ENCODE measurements at regions not wholly inside any gene's neighbourhood (a gene's known extent, or its start where the extent isn't known, plus 50 kb on each side); places are given as distances from the start of the nearest gene placed in this dataset.

- no peaks in the 10 kb centered on the region for H3K9me3 ChIP-seq
- H3K4me3 ChIP-seq: no peak overlapping the region
- no peak overlapping the region for H3K9ac ChIP-seq (ENCODE audit: low read depth in 2 of 2, low read length in 2 of 2)
- intact Hi-C loops (cut with DNase I): no loop called here
- H3K27me3 ChIP-seq: no peaks in the 10 kb centered on the region
- H3K27ac ChIP-seq: no peak overlapping the region
- no peak for DNase-seq
- no peak for TF ChIP-seq CTCF (IDR thresholded peaks at IDR 0.05)
- H3K4me1 ChIP-seq: no peaks in the 10 kb centered on the region
- H3K36me3 ChIP-seq: no peaks in the 10 kb centered on the region
These were observed 161.0 kb downstream of the HERPUD2 start for GRCh38 chr7:35533902-35534301.

- intact Hi-C loops (cut with DNase I): no loop called here
- H3K9ac ChIP-seq (ENCODE audit: low read depth in 2 of 2, low read length in 2 of 2): no peak overlapping the region
- no peaks in the 10 kb centered on the region for H3K27me3 ChIP-seq
- H3K4me1 ChIP-seq: no peaks in the 10 kb centered on the region
- H3K27ac ChIP-seq: no peak overlapping the region
- H3K4me3 ChIP-seq: no peak overlapping the region
- TF ChIP-seq CTCF (IDR thresholded peaks at IDR 0.05): no peak
- DNase-seq: no peak
- H3K36me3 ChIP-seq: no peaks in the 10 kb centered on the region
- no peaks in the 10 kb centered on the region for H3K9me3 ChIP-seq
These were observed 164.5 kb downstream of the HERPUD2 start for GRCh38 chr7:35530124-35531109.

- no peak overlapping the region for H3K9ac ChIP-seq (ENCODE audit: low read depth in 2 of 2, low read length in 2 of 2)
- H3K4me3 ChIP-seq: no peak overlapping the region
- no peak overlapping the region for H3K27ac ChIP-seq
- no peaks in the 10 kb centered on the region for H3K9me3 ChIP-seq
- no peak for DNase-seq
- TF ChIP-seq CTCF (IDR thresholded peaks at IDR 0.05): no peak
- H3K27me3 ChIP-seq: no peaks in the 10 kb centered on the region
- H3K4me1 ChIP-seq: no peaks in the 10 kb centered on the region
- intact Hi-C loops (cut with DNase I): no loop called here
- H3K36me3 ChIP-seq: no peaks in the 10 kb centered on the region
These were observed 165.2 kb downstream of the HERPUD2 start for GRCh38 chr7:35529713-35530112.

- Histone ChIP-seq H3K9ac (ENCODE audit: low read depth in 2 of 2, low read length in 2 of 2) (no peak overlapping the region), H3K36me3 (no peaks in the 10 kb centered on the region)
- intact Hi-C loops (cut with DNase I): no loop called here
These were observed 166.5 kb downstream of the HERPUD2 start for GRCh38 chr7:35528381-35528977.

GRCh38 chr7:35526645-35527044 lies 168.3 kb downstream of the HERPUD2 start:
- DNase-seq: no peak
- H3K9me3 ChIP-seq: no peaks in the 10 kb centered on the region
- H3K4me3 ChIP-seq: no peak overlapping the region
- H3K27me3 ChIP-seq: no peaks in the 10 kb centered on the region
- no peak overlapping the region for H3K9ac ChIP-seq (ENCODE audit: low read depth in 2 of 2, low read length in 2 of 2)
- intact Hi-C loops (cut with DNase I): no loop called here
- no peak overlapping the region for H3K27ac ChIP-seq
- no peak for TF ChIP-seq CTCF (IDR thresholded peaks at IDR 0.05)
- no peaks in the 10 kb centered on the region for H3K36me3 ChIP-seq
- H3K4me1 ChIP-seq: no peaks in the 10 kb centered on the region

More at GRCh38 chr7:35528381-35528977, 166.5 kb downstream of the HERPUD2 start:
- no peak overlapping the region for H3K27ac ChIP-seq
- no peaks in the 10 kb centered on the region for H3K27me3 ChIP-seq
- TF ChIP-seq CTCF (IDR thresholded peaks at IDR 0.05): no peak
- H3K4me3 ChIP-seq: no peak overlapping the region
- no peak for DNase-seq
- no peaks in the 10 kb centered on the region for H3K4me1 ChIP-seq
- no peaks in the 10 kb centered on the region for H3K9me3 ChIP-seq

All from colonic mucosa (tissue), 4 donors.